ENCODE measurements at regions not wholly inside any gene's neighbourhood (a gene's known extent, or its start where the extent isn't known, plus 50 kb on each side); places are given as distances from the start of the nearest gene placed in this dataset.

GRCh38 chr21:41064334-41064791, 103.6 kb upstream of the BACE2 start:
- Histone ChIP-seq H3K9me3 (no peaks in the 10 kb centered on the region), H3K27ac (no peak overlapping the region), H3K4me1 (peaks cover 0 to 5% (median 0%) of the 10 kb centered on the region in 4 donors), H3K4me3 (no peak overlapping the region), H3K27me3 (no peaks in the 10 kb centered on the region), H3K36me3 (no peaks in the 10 kb centered on the region)
- no peak for DNase-seq
- TF ChIP-seq POLR2A (IDR thresholded peaks at IDR 0.05), result no peak
- no peak for TF ChIP-seq CTCF (IDR thresholded peaks at IDR 0.05)

GRCh38 chr21:41064951-41065350, 103.0 kb upstream of the BACE2 start:
- no peak for TF ChIP-seq CTCF (IDR thresholded peaks at IDR 0.05)
- Histone ChIP-seq H3K4me1 (peaks cover 0 to 5% (median 0%) of the 10 kb centered on the region in 4 donors), H3K27ac (no peak overlapping the region), H3K9me3 (no peaks in the 10 kb centered on the region), H3K36me3 (no peaks in the 10 kb centered on the region), H3K4me3 (no peak overlapping the region), H3K27me3 (no peaks in the 10 kb centered on the region)
- DNase-seq, result no peak

GRCh38 chr21:41065539-41065938, 102.4 kb upstream of the BACE2 start:
- H3K36me3 ChIP-seq, result no peaks in the 10 kb centered on the region
- TF ChIP-seq CTCF (IDR thresholded peaks at IDR 0.05) (no peak), POLR2A (IDR thresholded peaks at IDR 0.05) (no peak)
- peaks cover 0 to 5% (median 0%) of the 10 kb centered on the region in 4 donors for H3K4me1 ChIP-seq
- H3K4me3 ChIP-seq, result no peak overlapping the region
- H3K9me3 ChIP-seq, result no peaks in the 10 kb centered on the region
- no peak for DNase-seq
- no peaks in the 10 kb centered on the region for H3K27me3 ChIP-seq
- no peak overlapping the region for H3K27ac ChIP-seq

- no peak overlapping the region for H3K27ac ChIP-seq
- DNase-seq, result no peak
- no peak overlapping the region for H3K4me3 ChIP-seq
- no peak for TF ChIP-seq CTCF (IDR thresholded peaks at IDR 0.05)
- no peak for TF ChIP-seq POLR2A (IDR thresholded peaks at IDR 0.05)
- H3K9me3 ChIP-seq, result no peaks in the 10 kb centered on the region
- peaks cover 0 to 5% (median 0%) of the 10 kb centered on the region in 4 donors for H3K4me1 ChIP-seq
- H3K27me3 ChIP-seq, result no peaks in the 10 kb centered on the region
- H3K36me3 ChIP-seq, result no peaks in the 10 kb centered on the region
These were observed 101.6 kb upstream of the BACE2 start for GRCh38 chr21:41066086-41066938.

- Histone ChIP-seq H3K27ac (no peak overlapping the region), H3K27me3 (no peaks in the 10 kb centered on the region), H3K4me3 (no peak overlapping the region), H3K36me3 (no peaks in the 10 kb centered on the region), H3K4me1 (peaks cover 0 to 5% (median 0%) of the 10 kb centered on the region in 4 donors), H3K9me3 (no peaks in the 10 kb centered on the region)
- no peak for DNase-seq
- TF ChIP-seq POLR2A (IDR thresholded peaks at IDR 0.05) (no peak), CTCF (IDR thresholded peaks at IDR 0.05) (no peak)
These were observed 100.3 kb upstream of the BACE2 start for GRCh38 chr21:41067709-41068108.

All from Peyer's patch (tissue), 4 donors.